ENCODE measurements at regions not wholly inside any gene's neighbourhood (a gene's known extent, or its start where the extent isn't known, plus 50 kb on each side); places are given as distances from the start of the nearest gene placed in this dataset.

DNA sequence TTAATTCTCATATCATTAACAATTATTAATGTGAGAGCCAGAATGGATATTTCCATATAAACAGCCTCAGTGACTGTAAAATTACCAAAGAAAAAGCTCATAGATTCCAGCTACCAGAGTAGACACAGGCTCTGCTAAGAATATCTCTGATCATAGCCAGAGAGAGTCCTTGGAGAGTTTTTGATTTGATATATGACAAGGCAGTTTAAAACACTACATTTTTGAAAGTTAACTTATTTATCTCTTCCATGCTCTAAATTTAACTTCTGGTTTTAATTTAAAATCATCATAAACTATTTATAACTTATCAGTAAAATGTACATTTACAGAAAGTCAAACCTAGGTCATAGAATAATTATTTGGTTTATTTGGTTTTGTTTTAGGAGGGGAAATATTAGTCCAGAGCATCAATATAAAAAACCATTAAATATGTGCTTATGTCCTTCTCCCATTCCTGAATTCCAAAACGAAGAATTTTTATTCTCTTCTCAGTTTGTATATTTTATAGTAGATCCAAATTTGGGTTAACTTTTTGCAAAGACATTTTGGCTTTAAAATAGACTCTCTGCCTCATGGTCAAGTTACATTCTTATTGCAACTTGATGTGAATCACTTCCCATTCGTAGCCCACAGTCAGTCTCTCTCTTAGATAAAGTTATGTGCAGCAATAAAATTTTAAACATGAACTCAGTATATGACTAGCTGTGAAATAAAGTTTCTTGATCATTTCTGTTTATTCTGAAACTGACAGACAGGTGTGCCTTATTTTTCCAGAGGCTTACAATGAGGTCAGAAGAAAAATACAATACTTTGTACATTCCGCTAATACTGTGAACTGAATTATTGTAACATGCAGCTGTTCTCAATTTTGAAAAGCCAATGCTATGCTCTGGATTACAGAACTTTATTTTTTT lies 267.1 kb downstream of the PAPSS1 start:
- Mint-ChIP-seq H3K9me3 (peaks cover 0 to 2% (median 0%) of the 10 kb centered on the region in 7 donors), H3K27me3 (ENCODE audit: low read depth in 3 of 3) (peaks cover 0 to 1% (median 0%) of the 10 kb centered on the region in 3 donors), H3K27ac (no peak overlapping the region), H3K4me1 (no peaks in the 10 kb centered on the region), H3K36me3 (no peaks in the 10 kb centered on the region), H3K4me3 (no peak overlapping the region)
- H3K79me2 ChIP-seq (ENCODE audit: insufficient read depth, low read length), result no peaks in the 10 kb centered on the region
- no peak overlapping the region for H3K27ac ChIP-seq (ENCODE audit: low read depth in 1 of 2, low read length in 2 of 2)
- H3K9ac ChIP-seq (ENCODE audit: insufficient read depth, low read length, poor library complexity, severe bottlenecking), result no peak overlapping the region
- H3K36me3 ChIP-seq (replicated peaks in 1 of 2; ENCODE audit: control insufficient read depth in 1 of 2, insufficient read depth in 2 of 2, low read length in 2 of 2), result no peaks in the 10 kb centered on the region
- no peaks in the 10 kb centered on the region for H4K20me1 ChIP-seq (ENCODE audit: insufficient read depth, low read length)
- TF ChIP-seq, protein P1, sequence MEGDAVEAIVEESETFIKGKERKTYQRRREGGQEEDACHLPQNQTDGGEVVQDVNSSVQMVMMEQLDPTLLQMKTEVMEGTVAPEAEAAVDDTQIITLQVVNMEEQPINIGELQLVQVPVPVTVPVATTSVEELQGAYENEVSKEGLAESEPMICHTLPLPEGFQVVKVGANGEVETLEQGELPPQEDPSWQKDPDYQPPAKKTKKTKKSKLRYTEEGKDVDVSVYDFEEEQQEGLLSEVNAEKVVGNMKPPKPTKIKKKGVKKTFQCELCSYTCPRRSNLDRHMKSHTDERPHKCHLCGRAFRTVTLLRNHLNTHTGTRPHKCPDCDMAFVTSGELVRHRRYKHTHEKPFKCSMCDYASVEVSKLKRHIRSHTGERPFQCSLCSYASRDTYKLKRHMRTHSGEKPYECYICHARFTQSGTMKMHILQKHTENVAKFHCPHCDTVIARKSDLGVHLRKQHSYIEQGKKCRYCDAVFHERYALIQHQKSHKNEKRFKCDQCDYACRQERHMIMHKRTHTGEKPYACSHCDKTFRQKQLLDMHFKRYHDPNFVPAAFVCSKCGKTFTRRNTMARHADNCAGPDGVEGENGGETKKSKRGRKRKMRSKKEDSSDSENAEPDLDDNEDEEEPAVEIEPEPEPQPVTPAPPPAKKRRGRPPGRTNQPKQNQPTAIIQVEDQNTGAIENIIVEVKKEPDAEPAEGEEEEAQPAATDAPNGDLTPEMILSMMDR (IDR thresholded peaks at IDR 0.05), result no peak
- no peak overlapping the region for H2AFZ ChIP-seq (ENCODE audit: insufficient read depth, low read depth, low read length, poor library complexity, severe bottlenecking)
- H3K4me2 ChIP-seq (replicated peaks; ENCODE audit: extremely low read depth, low read length, poor library complexity, severe bottlenecking), result no peak overlapping the region
- H3K9me3 ChIP-seq (replicated peaks in 1 of 2; ENCODE audit: control insufficient read depth in 1 of 2, insufficient read depth in 1 of 2, low read length in 2 of 2), result no peaks in the 10 kb centered on the region
- no peaks in the 10 kb centered on the region for H3K27me3 ChIP-seq (ENCODE audit: control insufficient read depth in 2 of 2, insufficient read depth in 2 of 2, low read length in 2 of 2)
- intact Hi-C loops (cut with micrococcal nuclease), result no loop called here
- no CpG with 5 or more reads among the region's 3 CpGs for WGBS (ENCODE audit: insufficient coverage)
- H3K4me1 ChIP-seq (ENCODE audit: control insufficient read depth in 1 of 2, insufficient read depth in 2 of 2, low read length in 2 of 2), result no peaks in the 10 kb centered on the region
- no peak for DNase-seq
- no peak overlapping the region for H3K4me3 ChIP-seq (replicated peaks in 1 of 3; ENCODE audit: low read depth in 2 of 3, low read length in 3 of 3)

DNA sequence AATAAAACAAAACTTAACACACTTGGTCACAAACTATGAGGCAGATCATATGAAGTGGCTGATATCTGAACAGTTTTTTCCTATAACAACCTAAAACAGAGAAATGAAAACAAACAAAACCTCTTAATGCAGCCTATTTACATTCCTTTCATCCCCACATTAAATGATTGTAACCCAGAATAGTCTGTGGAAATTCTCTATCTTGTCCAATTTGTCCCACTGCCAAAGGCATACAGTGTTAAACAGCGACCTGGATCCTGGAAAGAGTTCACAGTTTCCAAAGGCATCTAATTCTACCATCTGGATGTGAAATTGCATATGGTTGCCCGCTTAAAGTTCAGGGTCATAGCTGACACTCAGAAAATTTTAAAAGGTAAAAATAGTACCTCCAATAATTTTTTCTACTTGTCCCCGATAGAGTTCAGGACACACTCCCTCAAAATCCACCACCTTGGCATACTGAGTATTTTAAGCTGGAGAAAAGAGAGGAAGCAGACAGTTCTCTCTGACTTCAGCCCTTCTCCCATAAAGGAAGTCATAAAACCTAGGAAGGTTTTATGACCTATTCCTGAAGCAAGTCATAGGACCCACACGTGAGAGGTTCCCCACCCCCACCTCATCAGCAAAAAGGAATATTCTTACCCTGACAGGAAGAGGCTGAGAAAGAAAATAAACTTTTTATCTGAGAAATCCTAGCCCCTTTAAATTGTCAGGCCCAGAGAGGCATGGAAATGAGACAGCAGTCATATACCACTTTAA lies 270.2 kb downstream of the PAPSS1 start:
- Histone ChIP-seq H3K9me3 (replicated peaks in 1 of 2; ENCODE audit: control insufficient read depth in 1 of 2, insufficient read depth in 1 of 2, low read length in 2 of 2) (no peaks in the 10 kb centered on the region), H4K20me1 (ENCODE audit: insufficient read depth, low read length) (no peaks in the 10 kb centered on the region), H3K9ac (ENCODE audit: insufficient read depth, low read length, poor library complexity, severe bottlenecking) (no peak overlapping the region), H3K4me1 (ENCODE audit: control insufficient read depth in 1 of 2, insufficient read depth in 2 of 2, low read length in 2 of 2) (no peaks in the 10 kb centered on the region), H3K4me2 (replicated peaks; ENCODE audit: extremely low read depth, low read length, poor library complexity, severe bottlenecking) (no peak overlapping the region), H3K79me2 (ENCODE audit: insufficient read depth, low read length) (no peaks in the 10 kb centered on the region), H3K27me3 (ENCODE audit: control insufficient read depth in 2 of 2, insufficient read depth in 2 of 2, low read length in 2 of 2) (no peaks in the 10 kb centered on the region), H3K36me3 (replicated peaks in 1 of 2; ENCODE audit: control insufficient read depth in 1 of 2, insufficient read depth in 2 of 2, low read length in 2 of 2) (no peaks in the 10 kb centered on the region), H2AFZ (ENCODE audit: insufficient read depth, low read depth, low read length, poor library complexity, severe bottlenecking) (no peak overlapping the region), H3K27ac (ENCODE audit: low read depth in 1 of 2, low read length in 2 of 2) (no peak overlapping the region), H3K4me3 (replicated peaks in 1 of 3; ENCODE audit: low read depth in 2 of 3, low read length in 3 of 3) (no peak overlapping the region)
- no peak overlapping the region for H3K4me3 Mint-ChIP-seq
- H3K36me3 Mint-ChIP-seq, result no peaks in the 10 kb centered on the region
- no peaks in the 10 kb centered on the region for H3K4me1 Mint-ChIP-seq
- no CpG with 5 or more reads among the region's 4 CpGs for WGBS (ENCODE audit: insufficient coverage)
- TF ChIP-seq, protein P1 (IDR thresholded peaks at IDR 0.05), result no peak
- no peak overlapping the region for H3K27ac Mint-ChIP-seq
- intact Hi-C loops (cut with micrococcal nuclease), result no loop called here
- peaks cover 0 to 1% (median 0%) of the 10 kb centered on the region in 3 donors for H3K27me3 Mint-ChIP-seq (ENCODE audit: low read depth in 3 of 3)
- DNase-seq, result no peak
- H3K9me3 Mint-ChIP-seq, result peaks cover 0 to 7% (median 2%) of the 10 kb centered on the region in 7 donors
